SU-DHL-6 (cell line): ENCODE measurements at regions not wholly inside any gene's neighbourhood (a gene's known extent, or its start where the extent isn't known, plus 50 kb on each side); places are given as distances from the start of the nearest gene placed in this dataset.

ENCODE experiments used
- EZH2phosphoT487 ChIP-seq: fragments of 200-600 bp; sonication (generic), shearing (Covaris generic); conservative IDR thresholded peaks from 2 replicates; pipeline ENCODE4 v1.6.1; 2018; ENCODE audit warnings: mild to moderate bottlenecking, antibody characterized with exemption, low read length, moderate library complexity, mixed read lengths
- TF ChIP-seq, protein P1 (sequence below): fragments of 200-600 bp; sonication (generic); IDR thresholded peaks from one replicate; pipeline ENCODE4 v1.5.1; 2017; ENCODE audit warnings: antibody characterized with exemption, mild to moderate bottlenecking, low read length, moderate library complexity; ENCODE audit not compliant: insufficient read depth, poor library complexity, severe bottlenecking

DNA sequence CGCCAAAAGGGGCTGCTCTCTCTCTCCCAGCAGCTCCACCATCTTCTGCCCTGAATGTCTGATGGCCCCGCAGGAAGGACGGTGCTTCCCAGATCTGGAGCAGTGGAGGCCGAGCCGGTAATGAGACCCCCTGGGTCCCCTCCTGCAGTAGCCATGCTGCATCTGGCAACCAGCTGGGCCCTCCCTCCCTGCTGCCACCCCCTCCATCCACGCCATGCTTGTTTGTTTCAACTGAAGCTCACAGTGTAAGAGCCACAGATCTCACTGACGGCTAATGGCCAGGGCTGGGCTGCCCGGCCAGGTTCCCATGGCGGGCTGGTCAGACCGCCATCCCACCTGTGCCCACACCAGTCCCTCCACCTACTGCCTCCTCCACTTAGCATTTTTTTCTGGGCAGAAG, 260.8 kb downstream of the UACA start:
- TF ChIP-seq, protein P1, sequence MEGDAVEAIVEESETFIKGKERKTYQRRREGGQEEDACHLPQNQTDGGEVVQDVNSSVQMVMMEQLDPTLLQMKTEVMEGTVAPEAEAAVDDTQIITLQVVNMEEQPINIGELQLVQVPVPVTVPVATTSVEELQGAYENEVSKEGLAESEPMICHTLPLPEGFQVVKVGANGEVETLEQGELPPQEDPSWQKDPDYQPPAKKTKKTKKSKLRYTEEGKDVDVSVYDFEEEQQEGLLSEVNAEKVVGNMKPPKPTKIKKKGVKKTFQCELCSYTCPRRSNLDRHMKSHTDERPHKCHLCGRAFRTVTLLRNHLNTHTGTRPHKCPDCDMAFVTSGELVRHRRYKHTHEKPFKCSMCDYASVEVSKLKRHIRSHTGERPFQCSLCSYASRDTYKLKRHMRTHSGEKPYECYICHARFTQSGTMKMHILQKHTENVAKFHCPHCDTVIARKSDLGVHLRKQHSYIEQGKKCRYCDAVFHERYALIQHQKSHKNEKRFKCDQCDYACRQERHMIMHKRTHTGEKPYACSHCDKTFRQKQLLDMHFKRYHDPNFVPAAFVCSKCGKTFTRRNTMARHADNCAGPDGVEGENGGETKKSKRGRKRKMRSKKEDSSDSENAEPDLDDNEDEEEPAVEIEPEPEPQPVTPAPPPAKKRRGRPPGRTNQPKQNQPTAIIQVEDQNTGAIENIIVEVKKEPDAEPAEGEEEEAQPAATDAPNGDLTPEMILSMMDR: no peak
- TF ChIP-seq EZH2phosphoT487: no peak
